ENCODE measurements at regions not wholly inside any gene's neighbourhood (a gene's known extent, or its start where the extent isn't known, plus 50 kb on each side); places are given as distances from the start of the nearest gene placed in this dataset.

GRCh38 chr20:40738976-40739375, 49.9 kb upstream of the MAFB start:
- Histone ChIP-seq H3K27ac (ENCODE audit: low read depth, low read length) (no peak overlapping the region), H3K9me3 (ENCODE audit: control insufficient read depth in 3 of 3, low read length in 3 of 3) (no peaks in the 10 kb centered on the region), H3K4me3 (ENCODE audit: low read length in 3 of 3) (no peak overlapping the region), H3K27me3 (ENCODE audit: control insufficient read depth in 3 of 3, insufficient read depth in 3 of 3, low read length in 3 of 3) (peaks cover under 1 to 7% (median 6%) of the 10 kb centered on the region in 3 donors), H3K4me1 (ENCODE audit: control insufficient read depth in 3 of 3, insufficient read depth in 3 of 3, low read length in 3 of 3) (no peaks in the 10 kb centered on the region), H3K9ac (ENCODE audit: low read depth in 1 of 3, low read length in 3 of 3) (no peak overlapping the region), H3K36me3 (ENCODE audit: control insufficient read depth in 3 of 3, insufficient read depth in 3 of 3, low read length in 3 of 3) (no peaks in the 10 kb centered on the region)

DNA sequence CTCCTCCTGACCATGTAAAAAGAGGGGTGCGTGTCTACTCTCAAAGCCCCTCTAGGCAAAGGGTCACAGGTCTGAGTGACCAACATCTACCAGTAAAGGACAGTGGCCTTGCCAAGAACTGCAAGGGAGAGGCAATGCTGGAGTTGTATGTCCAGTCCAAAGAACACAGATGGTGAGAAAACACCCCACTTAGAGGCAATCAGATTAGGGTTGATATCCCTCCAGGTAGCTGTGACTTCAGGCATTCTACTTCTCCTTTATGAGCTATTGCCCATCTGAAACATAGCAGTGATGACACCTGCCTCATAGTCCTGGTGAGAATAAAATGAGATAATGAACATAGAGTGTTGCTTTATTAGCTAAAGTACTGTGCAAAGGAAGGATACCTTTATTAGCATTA, 50.8 kb upstream of the MAFB start:
- Histone ChIP-seq H3K9ac (ENCODE audit: low read depth in 1 of 3, low read length in 3 of 3) (no peak overlapping the region), H3K27me3 (ENCODE audit: control insufficient read depth in 3 of 3, insufficient read depth in 3 of 3, low read length in 3 of 3) (peaks cover 0 to 10% (median 2%) of the 10 kb centered on the region in 3 donors), H3K4me1 (ENCODE audit: control insufficient read depth in 3 of 3, insufficient read depth in 3 of 3, low read length in 3 of 3) (no peaks in the 10 kb centered on the region), H3K4me3 (ENCODE audit: low read length in 3 of 3) (no peak overlapping the region), H3K27ac (ENCODE audit: low read depth, low read length) (no peak overlapping the region), H3K9me3 (ENCODE audit: control insufficient read depth in 3 of 3, low read length in 3 of 3) (no peaks in the 10 kb centered on the region), H3K36me3 (ENCODE audit: control insufficient read depth in 3 of 3, insufficient read depth in 3 of 3, low read length in 3 of 3) (no peaks in the 10 kb centered on the region)

DNA sequence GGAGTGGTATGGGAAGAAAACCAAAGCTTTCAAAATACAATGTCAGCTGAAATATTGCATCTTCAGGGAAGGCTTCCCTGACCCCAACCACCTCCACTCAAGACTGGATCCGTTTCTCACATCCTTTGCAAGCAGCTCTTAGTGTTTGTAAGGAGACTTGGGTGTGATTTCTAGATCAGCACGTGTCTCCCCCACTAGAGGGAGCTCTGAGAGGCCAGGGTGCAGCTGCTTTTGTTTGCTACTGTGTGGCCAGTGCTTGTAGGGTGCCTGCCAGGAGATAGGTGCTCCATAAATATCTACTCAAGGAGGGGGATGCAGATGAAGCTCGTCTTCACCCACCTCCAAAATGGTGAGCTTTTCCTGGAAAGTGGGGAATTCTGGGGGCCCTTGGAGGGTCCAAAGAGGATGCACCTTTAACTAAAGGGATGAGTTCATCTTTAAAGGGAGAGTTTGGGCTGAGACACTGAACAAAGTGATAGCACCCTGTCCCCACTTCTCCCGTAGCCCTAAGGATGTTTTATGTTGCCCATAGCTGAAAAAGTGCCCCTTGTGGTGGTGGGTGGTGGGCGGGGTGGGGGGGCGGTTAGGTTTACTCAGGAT, 52.6 kb upstream of the MAFB start:
- Histone ChIP-seq H3K4me1 (ENCODE audit: control insufficient read depth in 3 of 3, insufficient read depth in 3 of 3, low read length in 3 of 3) (no peaks in the 10 kb centered on the region), H3K27me3 (ENCODE audit: control insufficient read depth in 3 of 3, insufficient read depth in 3 of 3, low read length in 3 of 3) (peaks cover 2 to 13% (median 4%) of the 10 kb centered on the region in 3 donors), H3K9me3 (ENCODE audit: control insufficient read depth in 3 of 3, low read length in 3 of 3) (no peaks in the 10 kb centered on the region), H3K36me3 (ENCODE audit: control insufficient read depth in 3 of 3, insufficient read depth in 3 of 3, low read length in 3 of 3) (no peaks in the 10 kb centered on the region), H3K4me3 (ENCODE audit: low read length in 3 of 3) (no peak overlapping the region), H3K9ac (ENCODE audit: low read depth in 1 of 3, low read length in 3 of 3) (no peak overlapping the region), H3K27ac (ENCODE audit: low read depth, low read length) (no peak overlapping the region)

DNA sequence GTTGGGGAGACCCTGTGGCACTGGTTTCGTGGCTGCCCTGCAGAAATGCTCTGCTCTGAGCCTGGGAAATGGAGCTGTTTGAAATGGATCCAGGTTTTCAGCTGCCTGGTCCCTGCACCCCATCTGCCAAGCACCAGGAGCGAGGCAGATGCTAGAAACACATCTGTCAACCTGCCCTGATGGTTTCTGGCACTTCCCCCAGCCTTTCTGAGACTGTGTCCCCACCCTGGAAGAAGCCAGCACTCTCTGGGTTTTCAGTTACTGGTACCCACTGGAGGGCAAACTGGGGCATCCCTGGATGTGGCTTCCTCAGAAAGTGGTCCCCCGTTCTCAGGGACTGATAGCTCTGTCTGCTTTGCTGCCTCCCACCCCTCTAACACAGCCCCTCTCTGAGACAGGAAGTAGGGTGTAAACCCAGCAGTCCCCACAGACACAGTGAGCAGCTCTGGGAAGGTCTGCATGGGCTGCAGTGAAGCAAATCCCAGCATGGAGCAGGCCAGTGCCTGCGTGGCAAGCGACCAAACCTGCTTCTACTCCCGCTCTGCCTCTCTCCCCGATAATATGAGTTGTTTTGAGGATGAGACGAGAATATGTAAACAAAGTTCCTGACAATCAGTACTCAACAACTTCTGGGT, 54.2 kb upstream of the MAFB start:
- no peak overlapping the region for H3K27ac ChIP-seq (ENCODE audit: low read depth, low read length)
- H3K36me3 ChIP-seq (ENCODE audit: control insufficient read depth in 3 of 3, insufficient read depth in 3 of 3, low read length in 3 of 3): no peaks in the 10 kb centered on the region
- H3K4me3 ChIP-seq (ENCODE audit: low read length in 3 of 3): no peak overlapping the region
- H3K9ac ChIP-seq (ENCODE audit: low read depth in 1 of 3, low read length in 3 of 3): no peak overlapping the region
- H3K27me3 ChIP-seq (ENCODE audit: control insufficient read depth in 3 of 3, insufficient read depth in 3 of 3, low read length in 3 of 3): peaks cover 2 to 13% (median 4%) of the 10 kb centered on the region in 3 donors
- no peaks in the 10 kb centered on the region for H3K9me3 ChIP-seq (ENCODE audit: control insufficient read depth in 3 of 3, low read length in 3 of 3)
- no peaks in the 10 kb centered on the region for H3K4me1 ChIP-seq (ENCODE audit: control insufficient read depth in 3 of 3, insufficient read depth in 3 of 3, low read length in 3 of 3)

- no peak overlapping the region for H3K27ac ChIP-seq (ENCODE audit: low read depth, low read length)
- no peaks in the 10 kb centered on the region for H3K36me3 ChIP-seq (ENCODE audit: control insufficient read depth in 3 of 3, insufficient read depth in 3 of 3, low read length in 3 of 3)
- no peak overlapping the region for H3K4me3 ChIP-seq (ENCODE audit: low read length in 3 of 3)
- peaks cover 2 to 13% (median 4%) of the 10 kb centered on the region in 3 donors for H3K27me3 ChIP-seq (ENCODE audit: control insufficient read depth in 3 of 3, insufficient read depth in 3 of 3, low read length in 3 of 3)
- H3K9ac ChIP-seq (ENCODE audit: low read depth in 1 of 3, low read length in 3 of 3): no peak overlapping the region
- H3K9me3 ChIP-seq (ENCODE audit: control insufficient read depth in 3 of 3, low read length in 3 of 3): no peaks in the 10 kb centered on the region
- no peaks in the 10 kb centered on the region for H3K4me1 ChIP-seq (ENCODE audit: control insufficient read depth in 3 of 3, insufficient read depth in 3 of 3, low read length in 3 of 3)
These were observed 55.2 kb upstream of the MAFB start for GRCh38 chr20:40744072-40744817.

DNA sequence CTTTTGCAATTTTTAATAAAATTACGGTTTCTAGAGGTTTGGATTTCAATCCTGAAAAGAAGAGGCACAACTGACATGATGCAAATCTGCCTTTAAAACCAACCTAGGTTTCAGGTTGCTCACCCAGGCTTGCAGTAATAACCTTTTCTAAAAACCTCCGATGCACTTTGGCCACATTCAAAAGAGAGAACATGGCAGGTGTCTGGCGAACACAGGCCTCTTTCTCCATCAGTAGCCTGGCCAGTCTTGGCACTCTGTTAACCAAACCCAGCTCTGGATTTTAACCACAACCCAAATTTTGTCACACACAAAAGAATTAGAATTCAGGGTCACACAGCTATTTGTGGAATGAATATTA, 55.8 kb upstream of the MAFB start:
- Histone ChIP-seq H3K9me3 (ENCODE audit: control insufficient read depth in 3 of 3, low read length in 3 of 3) (no peaks in the 10 kb centered on the region), H3K36me3 (ENCODE audit: control insufficient read depth in 3 of 3, insufficient read depth in 3 of 3, low read length in 3 of 3) (no peaks in the 10 kb centered on the region), H3K27ac (ENCODE audit: low read depth, low read length) (no peak overlapping the region), H3K4me3 (ENCODE audit: low read length in 3 of 3) (no peak overlapping the region), H3K27me3 (ENCODE audit: control insufficient read depth in 3 of 3, insufficient read depth in 3 of 3, low read length in 3 of 3) (peaks cover 2 to 13% (median 4%) of the 10 kb centered on the region in 3 donors), H3K4me1 (ENCODE audit: control insufficient read depth in 3 of 3, insufficient read depth in 3 of 3, low read length in 3 of 3) (peaks cover 0 to 3% (median 0%) of the 10 kb centered on the region in 3 donors), H3K9ac (ENCODE audit: low read depth in 1 of 3, low read length in 3 of 3) (no peak overlapping the region)

GRCh38 chr20:40746251-40746650, 57.2 kb upstream of the MAFB start:
- Histone ChIP-seq H3K27ac (ENCODE audit: low read depth, low read length) (no peak overlapping the region), H3K9ac (ENCODE audit: low read depth in 1 of 3, low read length in 3 of 3) (no peak overlapping the region), H3K27me3 (ENCODE audit: control insufficient read depth in 3 of 3, insufficient read depth in 3 of 3, low read length in 3 of 3) (peaks cover 2 to 13% (median 4%) of the 10 kb centered on the region in 3 donors), H3K36me3 (ENCODE audit: control insufficient read depth in 3 of 3, insufficient read depth in 3 of 3, low read length in 3 of 3) (no peaks in the 10 kb centered on the region), H3K4me3 (ENCODE audit: low read length in 3 of 3) (no peak overlapping the region), H3K4me1 (ENCODE audit: control insufficient read depth in 3 of 3, insufficient read depth in 3 of 3, low read length in 3 of 3) (peaks cover 0 to 6% (median 0%) of the 10 kb centered on the region in 3 donors), H3K9me3 (ENCODE audit: control insufficient read depth in 3 of 3, low read length in 3 of 3) (no peaks in the 10 kb centered on the region)

DNA sequence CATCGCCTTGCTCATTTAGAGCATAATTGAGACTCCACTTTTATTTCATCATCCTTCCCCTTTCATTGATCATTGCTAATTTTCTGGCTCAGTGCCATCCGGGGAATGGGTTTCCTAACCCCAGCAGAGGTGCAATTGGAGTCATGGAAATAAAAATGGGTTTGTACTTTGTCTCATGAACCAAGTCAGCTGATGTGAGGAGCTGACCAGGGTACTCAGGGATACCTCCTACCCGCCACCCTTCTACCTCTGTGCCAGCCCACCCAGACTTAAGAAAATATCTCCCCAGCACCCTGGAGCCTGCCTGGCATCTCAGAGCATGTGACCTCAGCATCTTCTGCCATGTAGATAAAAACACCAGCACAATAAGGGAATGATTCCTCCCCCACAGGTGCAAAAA, 59.1 kb upstream of the MAFB start:
- Histone ChIP-seq H3K36me3 (ENCODE audit: control insufficient read depth in 3 of 3, insufficient read depth in 3 of 3, low read length in 3 of 3) (no peaks in the 10 kb centered on the region), H3K27ac (ENCODE audit: low read depth, low read length) (no peak overlapping the region)

DNA sequence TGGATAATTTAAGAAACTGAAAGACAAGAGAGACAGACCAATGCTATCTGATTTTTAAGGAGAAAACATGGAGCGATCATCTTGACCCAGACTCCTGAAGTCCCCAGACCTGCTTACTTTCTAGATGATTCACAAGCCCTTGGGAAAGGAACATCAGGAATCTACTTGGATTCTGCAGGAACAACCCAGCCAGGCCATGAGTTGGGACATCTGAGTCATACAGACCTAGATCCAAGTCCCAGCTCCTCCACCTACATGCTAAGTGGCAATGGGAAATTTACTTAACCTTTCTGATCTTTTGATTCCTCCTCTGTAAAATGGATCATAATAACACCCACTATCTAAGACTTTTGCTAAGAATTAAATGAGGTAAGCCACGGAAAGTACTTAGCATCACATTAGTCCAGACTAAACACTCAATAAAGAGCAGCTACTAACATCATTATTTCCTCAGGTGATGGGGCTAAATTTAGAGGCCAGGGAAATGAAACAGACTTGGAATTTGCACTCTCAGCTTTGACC, 61.0 kb upstream of the MAFB start:
- Histone ChIP-seq H3K9me3 (ENCODE audit: control insufficient read depth in 3 of 3, low read length in 3 of 3) (no peaks in the 10 kb centered on the region), H3K36me3 (ENCODE audit: control insufficient read depth in 3 of 3, insufficient read depth in 3 of 3, low read length in 3 of 3) (no peaks in the 10 kb centered on the region), H3K9ac (ENCODE audit: low read depth in 1 of 3, low read length in 3 of 3) (no peak overlapping the region), H3K4me1 (ENCODE audit: control insufficient read depth in 3 of 3, insufficient read depth in 3 of 3, low read length in 3 of 3) (peaks cover 5 to 11% (median 5%) of the 10 kb centered on the region in 3 donors), H3K4me3 (ENCODE audit: low read length in 3 of 3) (no peak overlapping the region), H3K27me3 (ENCODE audit: control insufficient read depth in 3 of 3, insufficient read depth in 3 of 3, low read length in 3 of 3) (peaks cover 0 to 4% (median 4%) of the 10 kb centered on the region in 3 donors), H3K27ac (ENCODE audit: low read depth, low read length) (no peak overlapping the region)

More for the DNA sequence above, 59.1 kb upstream of the MAFB start:
- H3K4me1 ChIP-seq (ENCODE audit: control insufficient read depth in 3 of 3, insufficient read depth in 3 of 3, low read length in 3 of 3): peaks cover 0 to 6% (median 0%) of the 10 kb centered on the region in 3 donors
- H3K9me3 ChIP-seq (ENCODE audit: control insufficient read depth in 3 of 3, low read length in 3 of 3): no peaks in the 10 kb centered on the region
- H3K4me3 ChIP-seq (ENCODE audit: low read length in 3 of 3): no peak overlapping the region
- H3K27me3 ChIP-seq (ENCODE audit: control insufficient read depth in 3 of 3, insufficient read depth in 3 of 3, low read length in 3 of 3): peaks cover 0 to 12% (median 4%) of the 10 kb centered on the region in 3 donors
- H3K9ac ChIP-seq (ENCODE audit: low read depth in 1 of 3, low read length in 3 of 3): no peak overlapping the region

- Histone ChIP-seq H3K36me3 (ENCODE audit: control insufficient read depth in 3 of 3, insufficient read depth in 3 of 3, low read length in 3 of 3) (no peaks in the 10 kb centered on the region), H3K9me3 (ENCODE audit: control insufficient read depth in 3 of 3, low read length in 3 of 3) (no peaks in the 10 kb centered on the region), H3K27ac (ENCODE audit: low read depth, low read length) (no peak overlapping the region), H3K9ac (ENCODE audit: low read depth in 1 of 3, low read length in 3 of 3) (no peak overlapping the region), H3K4me3 (ENCODE audit: low read length in 3 of 3) (no peak overlapping the region), H3K4me1 (ENCODE audit: control insufficient read depth in 3 of 3, insufficient read depth in 3 of 3, low read length in 3 of 3) (peaks cover 5 to 11% (median 5%) of the 10 kb centered on the region in 3 donors), H3K27me3 (ENCODE audit: control insufficient read depth in 3 of 3, insufficient read depth in 3 of 3, low read length in 3 of 3) (peaks cover 0 to 4% (median 4%) of the 10 kb centered on the region in 3 donors)
These were observed 61.6 kb upstream of the MAFB start for GRCh38 chr20:40750541-40751035.
